NOMO-1 treated with DMSO at 0.1 percent for 48 hours (cell line): ENCODE measurements at regions not wholly inside any gene's neighbourhood (a gene's known extent, or its start where the extent isn't known, plus 50 kb on each side); places are given as distances from the start of the nearest gene placed in this dataset.
"Not testable (repeated sequence)": the region's sequence is repeated elsewhere in the genome, so short reads cannot be mapped to it uniquely, and the experiment has no call there.

ENCODE experiments used
- DNase-seq: peaks from one replicate; lab custom pipeline; 2025; ENCODE audit not compliant: unreplicated experiment; lab: John Stamatoyannopoulos, UW

GRCh38 chr7:9200626-9201025 lies 767.2 kb downstream of the NXPH1 start:
- no peak for DNase-seq

GRCh38 chr7:9201928-9202327 lies 768.5 kb downstream of the NXPH1 start:
- DNase-seq = no peak

- DNase-seq = no peak
Measured at GRCh38 chr7:9204571-9204970, 771.2 kb downstream of the NXPH1 start.

- DNase-seq = no peak
Measured at GRCh38 chr7:9210114-9210513, 776.7 kb downstream of the NXPH1 start.

- DNase-seq = no peak
Measured at GRCh38 chr7:9217204-9217603, 783.8 kb downstream of the NXPH1 start.

GRCh38 chr7:9226500-9226899 lies 793.1 kb downstream of the NXPH1 start:
- no peak for DNase-seq

- DNase-seq = no peak
Measured at GRCh38 chr7:9231630-9232121, 798.3 kb downstream of the NXPH1 start.

- no peak for DNase-seq
Measured at GRCh38 chr7:9240001-9240400, 806.6 kb downstream of the NXPH1 start.

- DNase-seq = no peak
Measured at GRCh38 chr7:9241826-9242225, 808.4 kb downstream of the NXPH1 start.

- no peak for DNase-seq
Measured at GRCh38 chr7:9242636-9243035, 809.2 kb downstream of the NXPH1 start.

- DNase-seq = no peak
Measured at GRCh38 chr7:9250876-9251275, 817.5 kb downstream of the NXPH1 start.

- DNase-seq = no peak
Measured at GRCh38 chr7:9264395-9264794, 831.0 kb downstream of the NXPH1 start.

GRCh38 chr7:9280088-9280487 lies 846.7 kb downstream of the NXPH1 start:
- DNase-seq = no peak

- no peak for DNase-seq
Measured at GRCh38 chr7:9283246-9283645, 849.8 kb downstream of the NXPH1 start.

- no peak for DNase-seq
Measured at GRCh38 chr7:9302436-9302835, 869.0 kb downstream of the NXPH1 start.

GRCh38 chr7:9307131-9307530 lies 873.7 kb downstream of the NXPH1 start:
- no peak for DNase-seq

- DNase-seq = no peak
Measured at GRCh38 chr7:9324513-9324912, 891.1 kb downstream of the NXPH1 start.

- no peak for DNase-seq
Measured at GRCh38 chr7:9328296-9328695, 894.9 kb downstream of the NXPH1 start.

GRCh38 chr7:9349625-9350024 lies 916.2 kb downstream of the NXPH1 start:
- no peak for DNase-seq

- DNase-seq = no peak
Measured at GRCh38 chr7:9391221-9391620, 957.8 kb downstream of the NXPH1 start.

GRCh38 chr7:9391984-9392383 lies 958.6 kb downstream of the NXPH1 start:
- DNase-seq = no peak

GRCh38 chr7:9404386-9404785 lies 971.0 kb downstream of the NXPH1 start:
- DNase-seq = not testable (repeated sequence)

GRCh38 chr7:9407816-9408215 lies 974.4 kb downstream of the NXPH1 start:
- no peak for DNase-seq

- DNase-seq = no peak
Measured at GRCh38 chr7:9453521-9453920, 1020.1 kb downstream of the NXPH1 start.
